SK-N-SH (cell line): ENCODE measurements at regions not wholly inside any gene's neighbourhood (a gene's known extent, or its start where the extent isn't known, plus 50 kb on each side); places are given as distances from the start of the nearest gene placed in this dataset.

Experiments used
- CTCF ChIA-PET: fragments of 300-600, 350-600 bp; formaldehyde crosslinking; extraction: SDS; loops from one replicate; lab custom pipeline; 2021; lab: Yijun Ruan, JAX
- POLR2A ChIA-PET: fragments of 350-600 bp; sonication (Branson Sonifier 250); formaldehyde crosslinking; extraction: SDS; loops from one replicate; lab custom pipeline; 2020; ENCODE audit warnings: antibody characterized with exemption, inconsistent platforms; lab: Yijun Ruan, JAX
- DNase-seq: peaks from one replicate; pipeline ENCODE4 v3.0.0; 2012
- H2AFZ ChIP-seq: fragments of 200-600 bp; sonication (generic); 2 replicates; pipeline ENCODE4 v1.8.1; 2016; ENCODE audit warnings: antibody characterized with exemption, mild to moderate bottlenecking, low read depth
- H3F3A ChIP-seq: fragments of 200-600 bp; sonication (generic); replicated peaks from 2 replicates; pipeline ENCODE3; 2016; ENCODE audit warnings: antibody characterized with exemption, mild to moderate bottlenecking; ENCODE audit not compliant: insufficient read depth
- H3K27ac ChIP-seq, 2 experiments: fragments of 200-500 bp in 1 of 2; fragments of 200-600 bp in 1 of 2; sonication (Bioruptor generic) in 1 of 2; sonication (generic), shearing (Covaris generic) in 1 of 2; 2 replicates each; pipeline versions ENCODE4 v1.5.1 to v1.6.1; 2014 to 2016; ENCODE audit warnings: low read depth in 2 of 2, inconsistent platforms in 1 of 2, low read length in 1 of 2, mild to moderate bottlenecking in 1 of 2, mixed read lengths in 1 of 2
- H3K27me3 ChIP-seq: fragments of 200-600 bp; sonication (generic), shearing (Covaris generic); 2 replicates; pipeline ENCODE4 v1.6.1; 2016; ENCODE audit warnings: mixed run types; ENCODE audit not compliant: insufficient read depth
- H3K36me3 ChIP-seq, 2 experiments: fragments of 200-500 bp in 1 of 2; fragments of 200-600 bp in 1 of 2; sonication (Bioruptor generic) in 1 of 2; sonication (generic) in 1 of 2; replicated peaks in 1 of 2; 2 replicates each; pipeline versions ENCODE3 to v1.5.1; 2014 to 2016; ENCODE audit warnings: low read length in 1 of 2, mild to moderate bottlenecking in 1 of 2; ENCODE audit not compliant: insufficient read depth in 2 of 2, control insufficient read depth in 1 of 2
- H3K4me1 ChIP-seq, 2 experiments: fragments of 200-500 bp in 1 of 2; fragments of 200-600 bp in 1 of 2; sonication (Bioruptor generic) in 1 of 2; sonication (generic), shearing (Covaris generic) in 1 of 2; 2 replicates each; pipeline versions ENCODE4 v1.5.1 to v1.6.1; 2014 to 2016; ENCODE audit warnings: low read depth in 1 of 2, low read length in 1 of 2, mixed run types in 1 of 2; ENCODE audit not compliant: insufficient read depth in 2 of 2, control insufficient read depth in 1 of 2
- H3K4me2 ChIP-seq: fragments of 200-600 bp; sonication (generic), shearing (Covaris generic); 2 replicates; pipeline ENCODE4 v1.6.1; 2017; ENCODE audit warnings: mixed run types
- H3K4me3 ChIP-seq, 2 experiments: fragments of 200-500 bp in 1 of 2; fragments of 200-600 bp in 1 of 2; sonication (Bioruptor generic) in 1 of 2; sonication (generic), shearing (Covaris generic) in 1 of 2; 2 replicates each; pipeline versions ENCODE4 v1.5.1 to v1.8.1; 2014 to 2016; ENCODE audit warnings: low read depth in 2 of 2, inconsistent platforms in 1 of 2, low read length in 1 of 2, mild to moderate bottlenecking in 1 of 2, mixed read lengths in 1 of 2, moderate library complexity in 1 of 2
- H3K79me2 ChIP-seq: fragments of 200-600 bp; sonication (generic); 2 replicates; pipeline ENCODE4 v1.8.1; 2017; ENCODE audit warnings: mild to moderate bottlenecking; ENCODE audit not compliant: insufficient read depth
- H3K9ac ChIP-seq: fragments of 200-600 bp; sonication (generic); 2 replicates; pipeline ENCODE4 v1.6.1; 2017; ENCODE audit warnings: mixed run types
- H3K9me2 ChIP-seq: fragments of 200-600 bp; sonication (generic); 2 replicates; pipeline ENCODE4 v1.6.1; 2017; ENCODE audit warnings: mixed run types
- H3K9me3 ChIP-seq: fragments of 200-600 bp; sonication (generic); 2 replicates; pipeline ENCODE4 v1.6.1; 2017; ENCODE audit warnings: mixed run types, mild to moderate bottlenecking, moderate library complexity
- H4K20me1 ChIP-seq: fragments of 200-600 bp; sonication (generic); 2 replicates; pipeline ENCODE4 v1.6.1; 2017; ENCODE audit warnings: mild to moderate bottlenecking, mixed run types; ENCODE audit not compliant: insufficient read depth
- ELF1 ChIP-seq: IDR thresholded peaks from 2 replicates; pipeline ENCODE4 v1.4.0; 2012
- EP300 ChIP-seq, 2 experiments: IDR thresholded peaks; 2 replicates each; pipeline versions ENCODE4 v1.4.0 to v1.6.1; 2012; ENCODE audit warnings: borderline replicate concordance in 1 of 2, low read depth in 1 of 2, low read length in 1 of 2
- FOXM1 ChIP-seq: IDR thresholded peaks from 2 replicates; pipeline ENCODE4 v1.4.0; 2012; ENCODE audit warnings: low read depth, mild to moderate bottlenecking
- GABPA ChIP-seq: IDR thresholded peaks from 2 replicates; pipeline ENCODE4 v1.4.0; 2012; ENCODE audit warnings: low read depth, mild to moderate bottlenecking
- MEF2A ChIP-seq: IDR thresholded peaks from 2 replicates; pipeline ENCODE4 v1.4.0; 2012; ENCODE audit warnings: low read depth, borderline replicate concordance
- MXI1 ChIP-seq: IDR thresholded peaks from 2 replicates; pipeline ENCODE4 v1.6.1; 2012; ENCODE audit warnings: mild to moderate bottlenecking, low read depth, low read length, improper control_type of control experiment
- POLR2AphosphoS5 ChIP-seq: IDR thresholded peaks from 2 replicates; pipeline ENCODE4 v1.6.1; 2012; ENCODE audit warnings: low read depth, low read length
- RFX5 ChIP-seq: IDR thresholded peaks from 2 replicates; pipeline ENCODE4 v1.6.1; 2012; ENCODE audit warnings: mild to moderate bottlenecking, improper control_type of control experiment, low read length
- RXRA ChIP-seq: IDR thresholded peaks from 2 replicates; pipeline ENCODE4 v1.4.0; 2012; ENCODE audit warnings: low read depth, mild to moderate bottlenecking, borderline replicate concordance
- SIN3A ChIP-seq: IDR thresholded peaks from 2 replicates; pipeline ENCODE4 v1.6.1; 2012; ENCODE audit warnings: low read depth, mild to moderate bottlenecking, low read length, moderate library complexity, borderline replicate concordance
- TAF1 ChIP-seq: IDR thresholded peaks from 2 replicates; pipeline ENCODE4 v1.6.1; 2012; ENCODE audit warnings: low read depth, mild to moderate bottlenecking, low read length, moderate library complexity, borderline replicate concordance
- TCF12 ChIP-seq: IDR thresholded peaks from 2 replicates; pipeline ENCODE4 v1.4.0; 2012
- YY1 ChIP-seq: IDR thresholded peaks from 2 replicates; pipeline ENCODE4 v1.4.0; 2012; ENCODE audit warnings: low read depth, mild to moderate bottlenecking
- WGBS: methylation state at CpG from one replicate; pipeline ENCODE4 v1.1.6; 2017; ENCODE audit warnings: low lambda C conversion rate; 5-methylcytosine and 5-hydroxymethylcytosine counted together
- TF ChIP-seq, protein P1 (sequence below): IDR thresholded peaks from 2 replicates; pipeline ENCODE4 v1.4.0; 2012; ENCODE audit warnings: low read depth
- TF ChIP-seq, protein P2 (sequence below): fragments of 200-600 bp; sonication (generic); IDR thresholded peaks from 2 replicates; pipeline ENCODE4 v1.6.1; 2017; ENCODE audit warnings: antibody characterized with exemption, mild to moderate bottlenecking, moderate library complexity
- TF ChIP-seq, protein P3 (sequence below): IDR thresholded peaks from 2 replicates; pipeline ENCODE4 v1.6.1; 2012; ENCODE audit warnings: mild to moderate bottlenecking, low read depth, low read length, moderate library complexity

DNA sequence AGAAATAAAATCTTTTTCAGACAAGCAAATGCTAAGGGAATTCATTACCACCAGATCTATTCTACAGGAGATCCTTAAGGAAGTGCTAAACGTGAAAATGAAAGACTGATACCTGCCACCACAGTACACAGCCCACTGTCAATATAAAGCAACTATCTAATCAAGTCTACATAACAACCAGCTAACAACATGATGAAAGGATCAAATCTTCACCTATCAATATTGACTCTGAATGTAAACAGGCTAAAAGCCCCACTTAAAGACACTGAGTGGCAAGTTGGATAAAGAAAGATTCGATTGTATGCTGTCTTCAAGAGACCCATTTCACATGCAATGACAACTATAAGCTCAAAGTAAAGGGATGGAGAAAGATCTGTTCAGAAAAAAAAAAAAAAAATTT, 492.4 kb downstream of the COL11A1 start:
- 11% methylated on average over 2 of the region's 2 CpGs for whole genome bisulfite sequencing
- Histone ChIP-seq H4K20me1 (no peaks in the 10 kb centered on the region), H3K9me2 (no peaks in the 10 kb centered on the region), H3K27me3 (no peaks in the 10 kb centered on the region), H3K9me3 (no peaks in the 10 kb centered on the region), H3K4me2 (no peak overlapping the region), H3K36me3 (no peaks in the 10 kb centered on the region), H3K9ac (no peak overlapping the region), H3K79me2 (no peaks in the 10 kb centered on the region), H3K27ac (no peak overlapping the region), H2AFZ (no peak overlapping the region), H3K4me1 (no peaks in the 10 kb centered on the region), H3K4me3 (no peak overlapping the region), H3F3A (no peaks in the 10 kb centered on the region)
- no peak for DNase-seq
- ChIA-PET POLR2A (no interaction called here), CTCF (no interaction called here)
- no peak for TF ChIP-seq MXI1
- TF ChIP-seq TAF1, result no peak
- TF ChIP-seq TCF12, result no peak
- TF ChIP-seq MEF2A, result no peak
- TF ChIP-seq, protein P1, sequence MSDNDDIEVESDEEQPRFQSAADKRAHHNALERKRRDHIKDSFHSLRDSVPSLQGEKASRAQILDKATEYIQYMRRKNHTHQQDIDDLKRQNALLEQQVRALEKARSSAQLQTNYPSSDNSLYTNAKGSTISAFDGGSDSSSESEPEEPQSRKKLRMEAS, result no peak
- TF ChIP-seq SIN3A, result no peak
- no peak for TF ChIP-seq RFX5
- TF ChIP-seq RXRA, result no peak
- TF ChIP-seq YY1, result no peak
- TF ChIP-seq GABPA, result no peak

DNA sequence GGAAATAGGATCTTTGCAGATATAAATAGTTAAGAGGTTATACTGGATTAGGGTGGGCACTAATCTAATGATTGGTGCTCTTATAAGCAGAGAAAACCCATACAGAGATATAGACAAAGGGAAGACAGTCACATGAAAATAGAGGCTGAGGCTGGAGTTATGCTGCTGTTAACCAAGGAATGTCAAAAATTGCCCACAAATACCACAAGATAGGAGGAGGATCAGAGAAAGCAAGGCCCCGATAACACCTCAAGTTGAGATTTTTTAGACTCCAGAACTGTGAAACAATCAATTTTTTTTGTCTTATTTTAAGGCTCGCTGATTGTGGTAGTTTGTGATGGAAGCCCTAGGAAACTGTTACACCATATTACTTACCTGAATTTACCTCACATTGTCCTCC, 513.2 kb downstream of the COL11A1 start:
- TF ChIP-seq EP300 (IDR thresholded peaks at IDR 0.05; ENCODE audit: borderline replicate concordance in 1 of 2, low read depth in 1 of 2, low read length in 1 of 2), result no peak
- TF ChIP-seq MXI1, result no peak
- TF ChIP-seq, protein P2, sequence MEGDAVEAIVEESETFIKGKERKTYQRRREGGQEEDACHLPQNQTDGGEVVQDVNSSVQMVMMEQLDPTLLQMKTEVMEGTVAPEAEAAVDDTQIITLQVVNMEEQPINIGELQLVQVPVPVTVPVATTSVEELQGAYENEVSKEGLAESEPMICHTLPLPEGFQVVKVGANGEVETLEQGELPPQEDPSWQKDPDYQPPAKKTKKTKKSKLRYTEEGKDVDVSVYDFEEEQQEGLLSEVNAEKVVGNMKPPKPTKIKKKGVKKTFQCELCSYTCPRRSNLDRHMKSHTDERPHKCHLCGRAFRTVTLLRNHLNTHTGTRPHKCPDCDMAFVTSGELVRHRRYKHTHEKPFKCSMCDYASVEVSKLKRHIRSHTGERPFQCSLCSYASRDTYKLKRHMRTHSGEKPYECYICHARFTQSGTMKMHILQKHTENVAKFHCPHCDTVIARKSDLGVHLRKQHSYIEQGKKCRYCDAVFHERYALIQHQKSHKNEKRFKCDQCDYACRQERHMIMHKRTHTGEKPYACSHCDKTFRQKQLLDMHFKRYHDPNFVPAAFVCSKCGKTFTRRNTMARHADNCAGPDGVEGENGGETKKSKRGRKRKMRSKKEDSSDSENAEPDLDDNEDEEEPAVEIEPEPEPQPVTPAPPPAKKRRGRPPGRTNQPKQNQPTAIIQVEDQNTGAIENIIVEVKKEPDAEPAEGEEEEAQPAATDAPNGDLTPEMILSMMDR, result no peak
- TF ChIP-seq, protein P1, result no peak
- no peak for TF ChIP-seq ELF1
- no peak for TF ChIP-seq SIN3A
- no peak for TF ChIP-seq TAF1
- TF ChIP-seq, protein P3, sequence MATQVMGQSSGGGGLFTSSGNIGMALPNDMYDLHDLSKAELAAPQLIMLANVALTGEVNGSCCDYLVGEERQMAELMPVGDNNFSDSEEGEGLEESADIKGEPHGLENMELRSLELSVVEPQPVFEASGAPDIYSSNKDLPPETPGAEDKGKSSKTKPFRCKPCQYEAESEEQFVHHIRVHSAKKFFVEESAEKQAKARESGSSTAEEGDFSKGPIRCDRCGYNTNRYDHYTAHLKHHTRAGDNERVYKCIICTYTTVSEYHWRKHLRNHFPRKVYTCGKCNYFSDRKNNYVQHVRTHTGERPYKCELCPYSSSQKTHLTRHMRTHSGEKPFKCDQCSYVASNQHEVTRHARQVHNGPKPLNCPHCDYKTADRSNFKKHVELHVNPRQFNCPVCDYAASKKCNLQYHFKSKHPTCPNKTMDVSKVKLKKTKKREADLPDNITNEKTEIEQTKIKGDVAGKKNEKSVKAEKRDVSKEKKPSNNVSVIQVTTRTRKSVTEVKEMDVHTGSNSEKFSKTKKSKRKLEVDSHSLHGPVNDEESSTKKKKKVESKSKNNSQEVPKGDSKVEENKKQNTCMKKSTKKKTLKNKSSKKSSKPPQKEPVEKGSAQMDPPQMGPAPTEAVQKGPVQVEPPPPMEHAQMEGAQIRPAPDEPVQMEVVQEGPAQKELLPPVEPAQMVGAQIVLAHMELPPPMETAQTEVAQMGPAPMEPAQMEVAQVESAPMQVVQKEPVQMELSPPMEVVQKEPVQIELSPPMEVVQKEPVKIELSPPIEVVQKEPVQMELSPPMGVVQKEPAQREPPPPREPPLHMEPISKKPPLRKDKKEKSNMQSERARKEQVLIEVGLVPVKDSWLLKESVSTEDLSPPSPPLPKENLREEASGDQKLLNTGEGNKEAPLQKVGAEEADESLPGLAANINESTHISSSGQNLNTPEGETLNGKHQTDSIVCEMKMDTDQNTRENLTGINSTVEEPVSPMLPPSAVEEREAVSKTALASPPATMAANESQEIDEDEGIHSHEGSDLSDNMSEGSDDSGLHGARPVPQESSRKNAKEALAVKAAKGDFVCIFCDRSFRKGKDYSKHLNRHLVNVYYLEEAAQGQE, result no peak
- no peak for TF ChIP-seq FOXM1
- TF ChIP-seq MEF2A, result no peak
- no peak for TF ChIP-seq POLR2AphosphoS5
- TF ChIP-seq, all 33 proteins: peak for 0
- Histone ChIP-seq H3K36me3 (no peaks in the 10 kb centered on the region), H3K9me2 (no peaks in the 10 kb centered on the region), H3F3A (no peaks in the 10 kb centered on the region), H3K27ac (no peak overlapping the region), H3K79me2 (no peaks in the 10 kb centered on the region; the same call in 1 of the 2 replicates), H2AFZ (no peak overlapping the region), H4K20me1 (no peaks in the 10 kb centered on the region), H3K4me1 (no peaks in the 10 kb centered on the region), H3K4me3 (no peak overlapping the region), H3K4me2 (no peak overlapping the region), H3K9ac (no peak overlapping the region), H3K9me3 (no peaks in the 10 kb centered on the region), H3K27me3 (no peaks in the 10 kb centered on the region)
- WGBS, result 67% methylated on average over 2 of the region's 2 CpGs
- no peak for DNase-seq
- ChIA-PET CTCF (no interaction called here), POLR2A (no interaction called here)
